Stimulated activated CD8-positive, alpha-beta memory T cell treated with anti-CD3 and anti-CD28 coated beads, Interleukin-2, amount 100 ng/mL, for 1 hour (primary cell): ENCODE measurements at regions not wholly inside any gene's neighbourhood (a gene's known extent, or its start where the extent isn't known, plus 50 kb on each side); places are given as distances from the start of the nearest gene placed in this dataset.

Experiments
- DNase-seq, 2 donors: peaks; one replicate each; pipeline ENCODE4 v3.0.0-alpha.2; 2020; ENCODE audit warnings: low read depth in 2 of 2

GRCh38 chr2:212945526-212945925 lies 205.9 kb downstream of the IKZF2 start:
- DNase-seq: no peak

GRCh38 chr2:212943351-212943750 lies 208.1 kb downstream of the IKZF2 start:
- DNase-seq: no peak

- DNase-seq: no peak
Observed at GRCh38 chr2:212941361-212941760, 210.1 kb downstream of the IKZF2 start.

- no peak for DNase-seq
Observed at GRCh38 chr2:212940816-212941215, 210.6 kb downstream of the IKZF2 start.

GRCh38 chr2:212939777-212940531 lies 211.5 kb downstream of the IKZF2 start:
- no peak for DNase-seq

GRCh38 chr2:212938144-212938793 lies 213.1 kb downstream of the IKZF2 start:
- DNase-seq: no peak

- no peak for DNase-seq
Observed at GRCh38 chr2:212936572-212936971, 214.8 kb downstream of the IKZF2 start.

GRCh38 chr2:212935752-212936151 lies 215.7 kb downstream of the IKZF2 start:
- DNase-seq: no peak

- DNase-seq: no peak
Observed at GRCh38 chr2:212931271-212931670, 220.1 kb downstream of the IKZF2 start.

- DNase-seq: no peak
Observed at GRCh38 chr2:212930556-212931260, 220.7 kb downstream of the IKZF2 start.

GRCh38 chr2:212929971-212930370 lies 221.4 kb downstream of the IKZF2 start:
- no peak for DNase-seq

GRCh38 chr2:212929116-212929515 lies 222.3 kb downstream of the IKZF2 start:
- no peak for DNase-seq

- no peak for DNase-seq
Observed at GRCh38 chr2:212928681-212929080, 222.7 kb downstream of the IKZF2 start.

- DNase-seq: no peak
Observed at GRCh38 chr2:212926940-212927339, 224.5 kb downstream of the IKZF2 start.

GRCh38 chr2:212923393-212923792 lies 228.0 kb downstream of the IKZF2 start:
- DNase-seq: no peak

GRCh38 chr2:212922701-212923100 lies 228.7 kb downstream of the IKZF2 start:
- no peak for DNase-seq

- DNase-seq: no peak
Observed at GRCh38 chr2:212921711-212922110, 229.7 kb downstream of the IKZF2 start.

GRCh38 chr2:212921061-212921460 lies 230.4 kb downstream of the IKZF2 start:
- DNase-seq: no peak

GRCh38 chr2:212919238-212919637 lies 232.2 kb downstream of the IKZF2 start:
- no peak for DNase-seq

- no peak for DNase-seq
Observed at GRCh38 chr2:212918336-212918735, 233.1 kb downstream of the IKZF2 start.

GRCh38 chr2:212915121-212915782 lies 236.2 kb downstream of the IKZF2 start:
- no peak for DNase-seq

GRCh38 chr2:212914392-212914791 lies 237.0 kb downstream of the IKZF2 start:
- no peak for DNase-seq
